Upper lobe of right lung (tissue), 1 donor: ENCODE measurements at regions not wholly inside any gene's neighbourhood (a gene's known extent, or its start where the extent isn't known, plus 50 kb on each side); places are given as distances from the start of the nearest gene placed in this dataset.
"Not testable (repeated sequence)": the region's sequence is repeated elsewhere in the genome, so short reads cannot be mapped to it uniquely, and the experiment has no call there.

ENCODE experiments used
- ATAC-seq: fragments of 200-7000 bp; cut with Tn5 transposase; one replicate; pipeline ENCODE4 v1.9.1; 2020; ENCODE audit warnings: mild to moderate bottlenecking, moderate library complexity
- DNase-seq: peaks from one replicate; pipeline ENCODE4 v3.0.0-alpha.2; 2020
- H3K27ac ChIP-seq: fragments of 200-600 bp; one replicate; pipeline ENCODE4 v1.8.0; 2022
- H3K27me3 ChIP-seq: fragments of 200-600 bp; one replicate; pipeline ENCODE4 v1.8.0; 2022; ENCODE audit warnings: mild to moderate bottlenecking
- H3K36me3 ChIP-seq: fragments of 200-600 bp; one replicate; pipeline ENCODE4 v1.8.0; 2022
- H3K4me1 ChIP-seq: fragments of 200-600 bp; one replicate; pipeline ENCODE4 v1.8.0; 2022
- H3K4me3 ChIP-seq: fragments of 200-600 bp; one replicate; pipeline ENCODE4 v1.8.0; 2022; ENCODE audit warnings: mild to moderate bottlenecking
- H3K9me3 ChIP-seq: fragments of 200-600 bp; one replicate; pipeline ENCODE4 v1.8.0; 2022
- intact Hi-C: fragments of 100-400 bp; cut with DNase I; formaldehyde crosslinking; loops from one replicate; pipeline ENCODE4 v1.11.0; 2022
- TF ChIP-seq, protein P1 (sequence below): fragments of 200-600 bp; IDR thresholded peaks from one replicate; pipeline ENCODE4 v1.8.0; 2022; ENCODE audit warnings: antibody characterized with exemption
- donor health status: DM: no; HTN: yes; CAD: no; lungs with severe emphysema.

- no peaks in the 10 kb centered on the region for H3K36me3 ChIP-seq
- no peaks in the 10 kb centered on the region for H3K4me1 ChIP-seq
- no peaks in the 10 kb centered on the region for H3K9me3 ChIP-seq
- DNase-seq (no peak), ATAC-seq (no peak)
- H3K27ac ChIP-seq = no peak overlapping the region
- no peak overlapping the region for H3K4me3 ChIP-seq
- intact Hi-C loops = no loop called here
- no peaks in the 10 kb centered on the region for H3K27me3 ChIP-seq
- TF ChIP-seq, protein P1, sequence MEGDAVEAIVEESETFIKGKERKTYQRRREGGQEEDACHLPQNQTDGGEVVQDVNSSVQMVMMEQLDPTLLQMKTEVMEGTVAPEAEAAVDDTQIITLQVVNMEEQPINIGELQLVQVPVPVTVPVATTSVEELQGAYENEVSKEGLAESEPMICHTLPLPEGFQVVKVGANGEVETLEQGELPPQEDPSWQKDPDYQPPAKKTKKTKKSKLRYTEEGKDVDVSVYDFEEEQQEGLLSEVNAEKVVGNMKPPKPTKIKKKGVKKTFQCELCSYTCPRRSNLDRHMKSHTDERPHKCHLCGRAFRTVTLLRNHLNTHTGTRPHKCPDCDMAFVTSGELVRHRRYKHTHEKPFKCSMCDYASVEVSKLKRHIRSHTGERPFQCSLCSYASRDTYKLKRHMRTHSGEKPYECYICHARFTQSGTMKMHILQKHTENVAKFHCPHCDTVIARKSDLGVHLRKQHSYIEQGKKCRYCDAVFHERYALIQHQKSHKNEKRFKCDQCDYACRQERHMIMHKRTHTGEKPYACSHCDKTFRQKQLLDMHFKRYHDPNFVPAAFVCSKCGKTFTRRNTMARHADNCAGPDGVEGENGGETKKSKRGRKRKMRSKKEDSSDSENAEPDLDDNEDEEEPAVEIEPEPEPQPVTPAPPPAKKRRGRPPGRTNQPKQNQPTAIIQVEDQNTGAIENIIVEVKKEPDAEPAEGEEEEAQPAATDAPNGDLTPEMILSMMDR = no peak
Measured at GRCh38 chr6:870096-870495, 177.2 kb upstream of the EXOC2 start.

DNA sequence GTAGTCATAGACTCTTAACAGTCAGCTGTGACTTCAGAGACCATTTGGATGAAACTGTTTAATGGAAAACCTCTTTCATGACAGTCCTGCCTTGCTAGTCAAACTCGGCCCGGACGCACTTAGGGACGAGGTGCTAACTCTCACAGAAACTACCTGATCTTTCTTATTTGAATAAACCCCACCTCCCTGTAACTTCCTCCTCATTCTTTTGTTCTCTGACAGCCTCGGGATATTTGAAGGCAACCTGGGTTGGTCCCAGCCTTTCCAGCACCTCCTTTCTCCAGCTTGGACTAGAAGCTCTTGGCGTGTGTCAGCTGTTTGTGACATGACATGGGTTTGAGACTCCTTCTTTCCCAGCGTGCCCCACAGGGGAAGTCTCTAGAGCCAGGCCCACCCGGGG is 175.3 kb upstream of the EXOC2 start:
- H3K9me3 ChIP-seq = no peaks in the 10 kb centered on the region
- no peaks in the 10 kb centered on the region for H3K27me3 ChIP-seq
- no peak overlapping the region for H3K27ac ChIP-seq
- intact Hi-C loops = no loop called here
- H3K4me3 ChIP-seq = no peak overlapping the region
- DNase-seq (no peak), ATAC-seq (no peak)
- H3K36me3 ChIP-seq = no peaks in the 10 kb centered on the region
- TF ChIP-seq, protein P1 = no peak
- no peaks in the 10 kb centered on the region for H3K4me1 ChIP-seq

DNA sequence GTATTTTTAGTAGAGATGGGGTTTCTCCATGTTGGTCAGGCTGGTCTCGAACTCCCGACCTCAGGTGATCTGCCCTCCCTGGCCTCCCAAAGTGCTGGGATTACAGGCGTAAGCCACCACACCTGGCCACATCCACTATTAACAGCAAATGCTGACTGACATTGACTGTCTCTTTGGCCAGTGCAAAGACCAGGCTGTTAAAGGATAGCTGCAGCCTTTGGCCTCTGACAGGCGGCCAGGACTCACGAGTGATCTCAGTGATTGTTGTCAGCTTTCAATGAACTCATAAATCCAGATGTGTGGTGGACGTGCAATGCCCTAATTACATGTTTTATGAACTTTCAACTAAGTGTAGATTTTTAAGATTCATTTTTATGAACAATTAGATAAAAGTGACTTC is 174.4 kb upstream of the EXOC2 start:
- DNase-seq = no peak
- intact Hi-C loops = no loop called here

GRCh38 chr6:866316-866715 is 173.4 kb upstream of the EXOC2 start:
- no peak overlapping the region for H3K27ac ChIP-seq
- no peak overlapping the region for H3K4me3 ChIP-seq
- no peaks in the 10 kb centered on the region for H3K9me3 ChIP-seq
- intact Hi-C loops = no loop called here
- no peaks in the 10 kb centered on the region for H3K27me3 ChIP-seq
- no peaks in the 10 kb centered on the region for H3K4me1 ChIP-seq
- DNase-seq (no peak), ATAC-seq (no peak)
- H3K36me3 ChIP-seq = no peaks in the 10 kb centered on the region
- TF ChIP-seq, protein P1 = no peak

More for the DNA sequence above, 174.4 kb upstream of the EXOC2 start:
- H3K4me3 ChIP-seq = no peak overlapping the region
- TF ChIP-seq, protein P1 = no peak
- no peaks in the 10 kb centered on the region for H3K9me3 ChIP-seq
- no peak overlapping the region for H3K27ac ChIP-seq
- no peaks in the 10 kb centered on the region for H3K36me3 ChIP-seq
- ATAC-seq = no peak
- no peaks in the 10 kb centered on the region for H3K27me3 ChIP-seq
- no peaks in the 10 kb centered on the region for H3K4me1 ChIP-seq

- TF ChIP-seq, protein P1 = no peak
- no peaks in the 10 kb centered on the region for H3K36me3 ChIP-seq
- intact Hi-C loops = no loop called here
- H3K9me3 ChIP-seq = no peaks in the 10 kb centered on the region
- no peak overlapping the region for H3K4me3 ChIP-seq
- H3K4me1 ChIP-seq = no peaks in the 10 kb centered on the region
- H3K27ac ChIP-seq = no peak overlapping the region
- H3K27me3 ChIP-seq = no peaks in the 10 kb centered on the region
- no peak for DNase-seq
- ATAC-seq = no peak
Measured at GRCh38 chr6:865846-866245, 172.9 kb upstream of the EXOC2 start.

- Histone ChIP-seq H3K4me3 (no peak overlapping the region), H3K9me3 (no peaks in the 10 kb centered on the region), H3K27me3 (no peaks in the 10 kb centered on the region), H3K4me1 (no peaks in the 10 kb centered on the region), H3K36me3 (no peaks in the 10 kb centered on the region), H3K27ac (no peak overlapping the region)
- DNase-seq = no peak
- ATAC-seq = no peak
- TF ChIP-seq, protein P1 = no peak
- intact Hi-C loops = no loop called here
Measured at GRCh38 chr6:863831-864230, 170.9 kb upstream of the EXOC2 start.

DNA sequence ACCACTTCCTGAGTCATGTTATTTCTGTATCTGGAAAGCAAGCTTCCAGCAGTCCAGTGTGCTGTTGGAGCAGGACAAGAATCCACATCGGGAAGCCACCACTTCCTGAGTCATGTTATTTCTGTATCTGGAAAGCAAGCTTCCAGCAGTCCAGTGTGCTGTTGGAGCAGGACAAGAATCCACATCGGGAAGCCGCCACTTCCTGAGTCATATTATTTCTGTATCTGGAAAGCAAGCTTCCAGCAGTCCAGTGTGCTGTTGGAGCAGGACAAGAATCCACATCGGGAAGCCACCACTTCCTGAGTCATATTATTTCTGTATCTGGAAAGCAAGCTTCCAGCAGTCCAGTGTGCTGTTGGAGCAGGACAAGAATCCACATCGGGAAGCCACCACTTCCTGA is 170.2 kb upstream of the EXOC2 start:
- H3K27ac ChIP-seq, H3K36me3 ChIP-seq, H3K27me3 ChIP-seq, DNase-seq, intact Hi-C loops, ATAC-seq, H3K4me1 ChIP-seq, H3K4me3 ChIP-seq, H3K9me3 ChIP-seq: not testable (repeated sequence)
